GM21737 (cell line): ENCODE measurements at regions not wholly inside any gene's neighbourhood (a gene's known extent, or its start where the extent isn't known, plus 50 kb on each side); places are given as distances from the start of the nearest gene placed in this dataset.
"Not testable (repeated sequence)": the region's sequence is repeated elsewhere in the genome, so short reads cannot be mapped to it uniquely, and the experiment has no call there.

Experiments used
- ATAC-seq: cut with Tn5 transposase; IDR thresholded peaks from one replicate; pipeline ENCODE4 v1.9.1; 2021; ENCODE audit warnings: mild to moderate bottlenecking, moderate library complexity; ENCODE audit not compliant: unreplicated experiment

GRCh38 chr6:27095914-27096313 lies 151.6 kb upstream of the PRSS16 start:
- ATAC-seq: no peak

GRCh38 chr6:27096834-27097511 lies 150.5 kb upstream of the PRSS16 start:
- no peak for ATAC-seq

- ATAC-seq: no peak
Measured at GRCh38 chr6:27098956-27099355, 148.5 kb upstream of the PRSS16 start.

GRCh38 chr6:27100921-27101320 lies 146.6 kb upstream of the PRSS16 start:
- ATAC-seq: no peak

- ATAC-seq: no peak
Measured at GRCh38 chr6:27101824-27102223, 145.7 kb upstream of the PRSS16 start.

GRCh38 chr6:27106382-27106781 lies 141.1 kb upstream of the PRSS16 start:
- no peak for ATAC-seq

- no peak for ATAC-seq
Measured at GRCh38 chr6:27111743-27112142, 135.8 kb upstream of the PRSS16 start.

GRCh38 chr6:27112974-27113373 lies 134.5 kb upstream of the PRSS16 start:
- no peak for ATAC-seq

GRCh38 chr6:27119329-27119728 lies 128.2 kb upstream of the PRSS16 start:
- ATAC-seq: no peak

- no peak for ATAC-seq
Measured at GRCh38 chr6:27119761-27120160, 127.7 kb upstream of the PRSS16 start.

- no peak for ATAC-seq
Measured at GRCh38 chr6:27121640-27122039, 125.9 kb upstream of the PRSS16 start.

GRCh38 chr6:27124252-27124657 lies 123.2 kb upstream of the PRSS16 start:
- ATAC-seq: no peak

- no peak for ATAC-seq
Measured at GRCh38 chr6:27126046-27126814, 121.3 kb upstream of the PRSS16 start.

GRCh38 chr6:27126815-27127537 lies 120.5 kb upstream of the PRSS16 start:
- ATAC-seq: peak; percentile 53

- not testable (repeated sequence) for ATAC-seq
Measured at GRCh38 chr6:27127874-27128273, 119.6 kb upstream of the PRSS16 start.

- no peak for ATAC-seq
Measured at GRCh38 chr6:27128311-27129094, 119.0 kb upstream of the PRSS16 start.

- ATAC-seq: no peak
Measured at GRCh38 chr6:27129095-27129815, 118.2 kb upstream of the PRSS16 start.

GRCh38 chr6:27129917-27130316 lies 117.6 kb upstream of the PRSS16 start:
- no peak for ATAC-seq

- ATAC-seq: no peak
Measured at GRCh38 chr6:27130668-27131428, 116.7 kb upstream of the PRSS16 start.

- peak; percentile 8 for ATAC-seq
Measured at GRCh38 chr6:27132282-27132531, 115.3 kb upstream of the PRSS16 start.
